A549 (cell line): ENCODE measurements at regions not wholly inside any gene's neighbourhood (a gene's known extent, or its start where the extent isn't known, plus 50 kb on each side); places are given as distances from the start of the nearest gene placed in this dataset.

Source experiments
- BHLHE40 ChIP-seq: IDR thresholded peaks from 2 replicates; pipeline ENCODE4 v1.6.1; 2012; ENCODE audit warnings: low read depth, low read length, inconsistent platforms
- CBX8 ChIP-seq: fragments of 200-600 bp; sonication (generic); IDR thresholded peaks from 2 replicates; pipeline ENCODE4 v1.6.1; 2016
- CHD2 ChIP-seq: fragments of 150-350 bp; IDR thresholded peaks from 2 replicates; pipeline ENCODE4 v1.6.1; 2014; ENCODE audit warnings: low read length; ENCODE audit not compliant: partially characterized antibody
- CHD4 ChIP-seq: fragments of 200-600 bp; sonication (generic); IDR thresholded peaks from 2 replicates; pipeline ENCODE4 v1.6.1; 2016; ENCODE audit warnings: antibody characterized with exemption, mild to moderate bottlenecking, borderline replicate concordance
- CTCF ChIP-seq: fragments of >200 bp; sonication (Bioruptor Twin); formaldehyde crosslinking; IDR thresholded peaks from 3 replicates; pipeline ENCODE4 v1.5.1; 2016
- EHMT2 ChIP-seq: fragments of 200-600 bp; sonication (generic); IDR thresholded peaks from 2 replicates; pipeline ENCODE4 v1.6.1; 2016; ENCODE audit warnings: antibody characterized with exemption, low read depth, mild to moderate bottlenecking, moderate library complexity
- EP300 ChIP-seq, 2 experiments: fragments of >200 bp; sonication (Bioruptor Twin); formaldehyde crosslinking; IDR thresholded peaks; 2 replicates in 1 of 2; 3 replicates in 1 of 2; pipeline ENCODE4 v1.6.1; 2016 to 2017
- ESRRA ChIP-seq: fragments of 150-350 bp; IDR thresholded peaks from 2 replicates; pipeline ENCODE4 v1.6.1; 2014; ENCODE audit warnings: mild to moderate bottlenecking, low read length, borderline replicate concordance
- MAFK ChIP-seq: fragments of 450-650 bp; IDR thresholded peaks from 2 replicates; pipeline ENCODE4 v1.6.1; 2014; ENCODE audit not compliant: partially characterized antibody
- POLR2A ChIP-seq: IDR thresholded peaks from 2 replicates; pipeline ENCODE4 v1.6.1; 2012; ENCODE audit warnings: mild to moderate bottlenecking, low read length
- POLR2AphosphoS2 ChIP-seq: conservative IDR thresholded peaks from 2 replicates; pipeline ENCODE4 v1.6.1; 2012; ENCODE audit warnings: low read length, improper control_type of control experiment, inconsistent platforms
- RAD21 ChIP-seq, 2 experiments: fragments of >200 bp in 1 of 2; sonication (Bioruptor Twin) in 1 of 2; formaldehyde crosslinking in 1 of 2; IDR thresholded peaks in 1 of 2; conservative IDR thresholded peaks in 1 of 2; 2 replicates in 1 of 2; 3 replicates in 1 of 2; pipeline ENCODE4 v1.6.1; 2012 to 2018; ENCODE audit warnings: inconsistent platforms in 1 of 2
- REST ChIP-seq: fragments of 200-600 bp; sonication (generic); IDR thresholded peaks from 2 replicates; pipeline ENCODE4 v1.6.1; 2016; ENCODE audit warnings: antibody characterized with exemption, mild to moderate bottlenecking, moderate library complexity
- TF ChIP-seq, protein P1 (sequence below): IDR thresholded peaks from 2 replicates; pipeline ENCODE4 v1.6.1; 2012

DNA sequence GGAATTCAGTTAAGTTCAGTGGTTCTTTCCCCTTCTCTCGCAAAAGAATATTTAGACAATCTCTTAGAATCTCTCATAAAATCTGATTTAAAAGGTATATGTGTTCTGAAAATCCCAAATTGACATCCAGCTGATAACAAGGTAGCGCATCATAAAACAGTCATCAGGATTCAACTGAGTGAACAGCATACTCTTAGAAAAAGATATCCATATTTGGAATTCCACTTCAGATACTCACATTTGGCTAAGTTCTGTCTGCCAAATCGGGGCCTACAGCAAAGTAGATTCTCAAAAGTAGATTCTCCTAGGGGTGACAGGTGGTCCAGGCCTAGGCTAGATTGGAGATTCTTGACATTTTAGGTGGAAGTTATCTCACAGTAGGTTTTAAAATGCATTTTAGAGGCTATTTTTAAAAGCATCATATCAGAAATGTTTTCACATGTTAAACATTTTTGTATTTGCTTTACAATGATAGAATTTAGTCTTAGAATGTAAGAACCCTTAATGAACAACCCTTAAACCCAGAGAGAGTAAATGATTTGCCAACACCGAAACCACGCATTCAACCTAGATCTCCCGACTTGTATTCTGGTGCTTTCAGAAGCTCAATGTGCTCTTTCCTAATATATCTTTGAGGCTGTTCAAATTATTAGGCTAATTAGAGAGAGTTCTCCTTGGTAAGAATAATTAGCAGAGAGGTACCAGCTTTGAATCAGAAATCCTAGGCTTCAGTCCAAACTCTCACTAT is 318.9 kb downstream of the LMO4 start:
- no peak for TF ChIP-seq POLR2A
- TF ChIP-seq REST: no peak
- no peak for TF ChIP-seq CTCF
- TF ChIP-seq POLR2AphosphoS2: no peak
- TF ChIP-seq EP300 (IDR thresholded peaks at IDR 0.05): no peak
- TF ChIP-seq CBX8: no peak
- TF ChIP-seq ESRRA: no peak
- no peak for TF ChIP-seq CHD2
- no peak for TF ChIP-seq EHMT2
- TF ChIP-seq MAFK: no peak
- TF ChIP-seq RAD21 (conservative IDR thresholded peaks at IDR 0.05 in 1 of 2, IDR thresholded peaks at IDR 0.05 in 1 of 2): no peak
- no peak for TF ChIP-seq CHD4
- TF ChIP-seq, protein P1, sequence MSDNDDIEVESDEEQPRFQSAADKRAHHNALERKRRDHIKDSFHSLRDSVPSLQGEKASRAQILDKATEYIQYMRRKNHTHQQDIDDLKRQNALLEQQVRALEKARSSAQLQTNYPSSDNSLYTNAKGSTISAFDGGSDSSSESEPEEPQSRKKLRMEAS: no peak
- TF ChIP-seq BHLHE40: no peak
